Cardiac muscle cell (in vitro differentiated cells and primary cell): ENCODE measurements at regions not wholly inside any gene's neighbourhood (a gene's known extent, or its start where the extent isn't known, plus 50 kb on each side); places are given as distances from the start of the nearest gene placed in this dataset.

ENCODE experiments used
- DNase-seq, 2 donors: peaks; one replicate each; pipeline versions ENCODE4 v3.0.0 to v3.0.0-alpha.2; 2010 to 2017; ENCODE audit warnings: low read depth in 1 of 2, low spot score in 1 of 2
- H3K27ac ChIP-seq: fragments of 200-600 bp; sonication (generic); 2 replicates; pipeline ENCODE4 v1.5.1; 2016
- H3K27me3 ChIP-seq: fragments of 200-600 bp; sonication (generic); 2 replicates; pipeline ENCODE4 v1.6.0; 2016; ENCODE audit warnings: control low read depth
- H3K36me3 ChIP-seq: fragments of 200-600 bp; sonication (generic); 2 replicates; pipeline ENCODE4 v1.5.1; 2016; ENCODE audit warnings: control low read depth
- H3K4me1 ChIP-seq: fragments of 200-600 bp; sonication (generic); 2 replicates; pipeline ENCODE4 v1.8.1; 2017; ENCODE audit warnings: low read depth, mild to moderate bottlenecking, mixed run types
- H3K4me3 ChIP-seq: fragments of 200-600 bp; sonication (generic); 2 replicates; pipeline ENCODE4 v1.5.1; 2016; ENCODE audit warnings: mild to moderate bottlenecking
- H3K9me3 ChIP-seq: fragments of 200-600 bp; sonication (generic); 2 replicates; pipeline ENCODE4 v1.5.1; 2017; ENCODE audit warnings: low read depth, mild to moderate bottlenecking, control low read depth
- TF ChIP-seq, protein P1 (sequence below): IDR thresholded peaks from 2 replicates; pipeline ENCODE4 v1.5.1; 2012; ENCODE audit warnings: low read depth, mild to moderate bottlenecking, low read length

- no peak overlapping the region for H3K27ac ChIP-seq
- H3K36me3 ChIP-seq: no peaks in the 10 kb centered on the region
- H3K27me3 ChIP-seq: no peaks in the 10 kb centered on the region
- DNase-seq: no peak
- no peak overlapping the region for H3K4me3 ChIP-seq
- TF ChIP-seq, protein P1, sequence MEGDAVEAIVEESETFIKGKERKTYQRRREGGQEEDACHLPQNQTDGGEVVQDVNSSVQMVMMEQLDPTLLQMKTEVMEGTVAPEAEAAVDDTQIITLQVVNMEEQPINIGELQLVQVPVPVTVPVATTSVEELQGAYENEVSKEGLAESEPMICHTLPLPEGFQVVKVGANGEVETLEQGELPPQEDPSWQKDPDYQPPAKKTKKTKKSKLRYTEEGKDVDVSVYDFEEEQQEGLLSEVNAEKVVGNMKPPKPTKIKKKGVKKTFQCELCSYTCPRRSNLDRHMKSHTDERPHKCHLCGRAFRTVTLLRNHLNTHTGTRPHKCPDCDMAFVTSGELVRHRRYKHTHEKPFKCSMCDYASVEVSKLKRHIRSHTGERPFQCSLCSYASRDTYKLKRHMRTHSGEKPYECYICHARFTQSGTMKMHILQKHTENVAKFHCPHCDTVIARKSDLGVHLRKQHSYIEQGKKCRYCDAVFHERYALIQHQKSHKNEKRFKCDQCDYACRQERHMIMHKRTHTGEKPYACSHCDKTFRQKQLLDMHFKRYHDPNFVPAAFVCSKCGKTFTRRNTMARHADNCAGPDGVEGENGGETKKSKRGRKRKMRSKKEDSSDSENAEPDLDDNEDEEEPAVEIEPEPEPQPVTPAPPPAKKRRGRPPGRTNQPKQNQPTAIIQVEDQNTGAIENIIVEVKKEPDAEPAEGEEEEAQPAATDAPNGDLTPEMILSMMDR: no peak
- H3K4me1 ChIP-seq: no peaks in the 10 kb centered on the region
- no peaks in the 10 kb centered on the region for H3K9me3 ChIP-seq
These were observed 322.0 kb downstream of the FAT3 start for GRCh38 chr11:92546603-92547002.

DNA sequence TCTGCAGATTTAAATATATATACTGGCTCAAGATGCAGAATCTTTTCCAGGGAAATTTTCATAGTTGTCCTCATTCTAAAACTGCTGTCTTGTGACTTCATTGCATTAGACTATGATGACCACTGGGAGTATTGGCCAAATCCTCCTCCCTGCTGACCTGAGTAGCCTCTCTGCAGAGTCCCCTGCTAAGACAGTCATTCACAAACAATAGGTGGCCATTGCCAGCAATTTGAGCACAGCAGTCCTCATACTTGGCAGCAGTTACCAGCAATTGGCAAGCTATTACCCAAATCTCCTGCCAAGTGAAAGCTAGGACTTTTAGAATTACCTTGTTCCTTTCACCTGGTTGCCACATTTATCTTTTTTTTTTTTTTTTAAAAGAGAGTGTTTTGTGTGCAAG lies 325.8 kb downstream of the FAT3 start:
- Histone ChIP-seq H3K9me3 (no peaks in the 10 kb centered on the region), H3K27me3 (no peaks in the 10 kb centered on the region), H3K4me1 (no peaks in the 10 kb centered on the region), H3K4me3 (no peak overlapping the region), H3K27ac (no peak overlapping the region), H3K36me3 (no peaks in the 10 kb centered on the region)
- no peak for DNase-seq
- TF ChIP-seq, protein P1: no peak

DNA sequence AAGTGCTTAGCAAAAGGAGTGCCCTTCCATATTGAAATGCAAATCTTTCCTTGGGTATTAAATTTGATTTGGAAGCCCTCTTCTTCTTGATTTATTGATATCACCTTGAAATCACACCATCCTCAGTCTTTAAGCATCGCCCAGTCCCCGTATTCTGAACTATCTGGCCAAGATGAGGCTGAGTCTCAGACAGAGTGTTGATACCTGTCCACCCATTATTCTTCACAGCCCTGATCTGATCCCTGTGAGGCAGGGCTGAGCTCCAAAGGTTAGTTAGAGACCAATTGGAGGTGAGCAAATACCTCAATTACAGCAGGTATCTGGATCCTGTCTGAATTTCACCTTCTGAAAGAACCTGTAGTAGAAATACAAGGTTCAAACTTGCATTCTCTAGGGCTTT lies 326.3 kb downstream of the FAT3 start:
- Histone ChIP-seq H3K27me3 (no peaks in the 10 kb centered on the region), H3K36me3 (no peaks in the 10 kb centered on the region), H3K4me3 (no peak overlapping the region), H3K4me1 (no peaks in the 10 kb centered on the region), H3K27ac (no peak overlapping the region), H3K9me3 (no peaks in the 10 kb centered on the region)
- TF ChIP-seq, protein P1: no peak
- DNase-seq: no peak

DNA sequence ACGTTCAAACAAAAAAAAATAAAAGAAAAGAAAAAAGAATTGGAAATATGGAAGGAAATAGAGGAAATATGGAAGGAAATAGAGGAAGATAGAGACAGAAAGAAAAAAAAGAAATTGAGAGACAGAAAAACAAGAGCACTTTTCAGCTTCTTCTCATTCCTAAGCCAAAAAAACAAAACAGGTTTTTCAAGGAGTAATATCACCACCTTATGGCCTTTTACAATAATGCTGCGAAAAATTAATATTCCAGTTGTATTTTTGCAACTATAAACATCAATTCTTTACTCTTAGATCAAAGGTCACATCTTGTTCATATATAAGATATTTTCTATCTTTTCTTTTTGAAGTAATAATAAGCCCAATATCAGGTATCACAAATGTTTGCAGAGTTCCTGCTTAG lies 328.3 kb downstream of the FAT3 start:
- Histone ChIP-seq H3K27me3 (no peaks in the 10 kb centered on the region), H3K9me3 (no peaks in the 10 kb centered on the region), H3K4me1 (no peaks in the 10 kb centered on the region), H3K27ac (no peak overlapping the region), H3K4me3 (no peak overlapping the region), H3K36me3 (no peaks in the 10 kb centered on the region)
- TF ChIP-seq, protein P1: peak; percentile 20
- peak in 1 of 2 donors; percentile 12 for DNase-seq

- Histone ChIP-seq H3K4me1 (no peaks in the 10 kb centered on the region), H3K27me3 (no peaks in the 10 kb centered on the region), H3K36me3 (no peaks in the 10 kb centered on the region), H3K27ac (no peak overlapping the region), H3K9me3 (no peaks in the 10 kb centered on the region), H3K4me3 (no peak overlapping the region)
- TF ChIP-seq, protein P1: no peak
- no peak for DNase-seq
These were observed 330.1 kb downstream of the FAT3 start for GRCh38 chr11:92554688-92555087.

DNA sequence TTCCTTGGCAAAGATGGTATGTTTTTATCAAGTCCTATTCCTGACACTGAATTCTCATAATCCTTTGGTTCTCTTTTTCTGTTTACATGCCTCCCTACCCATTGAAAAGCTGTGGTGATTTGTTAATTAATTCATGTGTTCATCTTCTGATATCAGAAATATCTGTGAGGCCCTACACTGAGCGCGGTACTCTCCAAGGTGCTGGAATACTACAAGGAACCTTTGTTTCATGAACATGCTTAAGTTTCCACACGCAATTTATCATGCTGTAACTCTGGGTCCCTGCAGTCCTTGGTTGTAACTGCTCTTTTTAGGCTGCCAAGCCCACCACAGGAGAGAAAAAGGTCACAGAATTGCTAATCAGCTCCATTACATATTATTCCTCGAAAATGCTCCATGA lies 331.8 kb downstream of the FAT3 start:
- TF ChIP-seq, protein P1: no peak
- Histone ChIP-seq H3K4me1 (no peaks in the 10 kb centered on the region), H3K4me3 (no peak overlapping the region), H3K36me3 (no peaks in the 10 kb centered on the region), H3K27ac (no peak overlapping the region), H3K27me3 (no peaks in the 10 kb centered on the region), H3K9me3 (no peaks in the 10 kb centered on the region)
- peak; percentile 30 to 78 for DNase-seq
